HepG2 (cell line): ENCODE measurements at regions not wholly inside any gene's neighbourhood (a gene's known extent, or its start where the extent isn't known, plus 50 kb on each side); places are given as distances from the start of the nearest gene placed in this dataset.

Experiments
- ATAC-seq: fragments of 200-7000 bp; cut with Tn5 transposase; 3 replicates; pipeline ENCODE4 v1.9.1; 2020; ENCODE audit warnings: mild to moderate bottlenecking, moderate library complexity
- BruUV-seq: library from RNA; stranded (reverse); fragments of 400-500 nt; replicated peaks from 2 replicates; lab custom pipeline; 2021; lab: Mats Ljungman, UMichigan
- CTCF ChIA-PET: fragments of 300-600 bp; formaldehyde crosslinking; extraction: SDS; loops from one replicate; lab custom pipeline; 2021; ENCODE audit warnings: low total read pairs, inconsistent platforms, low intra/inter-chr PET ratio; lab: Yijun Ruan, JAX
- POLR2A ChIA-PET: fragments of 350-600 bp; sonication (Branson Sonifier 250); formaldehyde crosslinking; loops from one replicate; lab custom pipeline; 2020; ENCODE audit warnings: antibody characterized with exemption, inconsistent platforms; lab: Yijun Ruan, JAX
- DNase-seq: peaks from one replicate; pipeline ENCODE4 v3.0.0-alpha.2; 2015; ENCODE audit warnings: low spot score
- FAIRE-seq: peaks from 3 replicates; lab custom pipeline; 2011; peaks lifted over from hg19 to GRCh38; lab: Jason Lieb, UNC
- H2AFZ ChIP-seq: one replicate; pipeline ENCODE4 v1.6.1; 2011; ENCODE audit warnings: low read length, inconsistent platforms
- H3K27ac ChIP-seq: fragments of 300-600 bp; 3 replicates; pipeline ENCODE4 v1.8.0; 2011; ENCODE audit warnings: mixed run types, mild to moderate bottlenecking, mixed read lengths, low read length, inconsistent platforms; ENCODE audit not compliant: insufficient read depth; ENCODE audit errors: extremely low read length
- H3K27me3 ChIP-seq, 2 experiments: fragments of 200-600 bp in 1 of 2; 2 replicates in 1 of 2; 3 replicates in 1 of 2; pipeline versions ENCODE4 v1.6.0 to v1.8.0; 2011; ENCODE audit warnings: low read length in 2 of 2, mild to moderate bottlenecking in 2 of 2, moderate library complexity in 2 of 2, inconsistent platforms in 1 of 2; ENCODE audit not compliant: insufficient read depth in 2 of 2, control insufficient read depth in 1 of 2
- H3K36me3 ChIP-seq, 2 experiments: fragments of 200-600 bp in 1 of 2; replicated peaks in 1 of 2; 2 replicates in 1 of 2; 3 replicates in 1 of 2; pipeline versions ENCODE4 v1.5.1 to v1.8.0; 2011; ENCODE audit warnings: low read length in 2 of 2, inconsistent platforms in 1 of 2; ENCODE audit not compliant: insufficient read depth in 2 of 2, control insufficient read depth in 1 of 2
- H3K4me1 ChIP-seq: 2 replicates; pipeline ENCODE4 v1.5.1; 2012; ENCODE audit warnings: low read length, inconsistent platforms; ENCODE audit not compliant: insufficient read depth
- H3K4me2 ChIP-seq: 2 replicates; pipeline ENCODE4 v1.6.0; 2011; ENCODE audit warnings: low read depth, low read length, inconsistent platforms
- H3K4me3 ChIP-seq, 3 experiments: fragments of 200-600 bp in 1 of 3; sonication (generic), shearing (Covaris generic) in 1 of 3; replicated peaks in 1 of 3; 2 replicates each; pipeline ENCODE4 v1.5.1; 2011 to 2016; ENCODE audit warnings: low read length in 3 of 3, inconsistent platforms in 2 of 3, low read depth in 2 of 3, mild to moderate bottlenecking in 2 of 3, control low read depth in 1 of 3, mixed read lengths in 1 of 3; ENCODE audit not compliant: insufficient read depth in 1 of 3
- H3K79me2 ChIP-seq: one replicate; pipeline ENCODE4 v1.6.1; 2011; ENCODE audit warnings: low read length, inconsistent platforms; ENCODE audit not compliant: insufficient read depth
- H3K9ac ChIP-seq: 2 replicates; pipeline ENCODE4 v1.6.0; 2011; ENCODE audit warnings: mild to moderate bottlenecking, low read depth, low read length, inconsistent platforms; ENCODE audit not compliant: insufficient read depth
- H3K9me3 ChIP-seq: 2 replicates; pipeline ENCODE4 v1.5.1; 2012; ENCODE audit warnings: mild to moderate bottlenecking, low read length
- H4K20me1 ChIP-seq: 2 replicates; pipeline ENCODE4 v1.6.0; 2011; ENCODE audit warnings: inconsistent platforms, mild to moderate bottlenecking, low read length, moderate library complexity; ENCODE audit not compliant: insufficient read depth
- CEBPB ChIP-seq: IDR thresholded peaks from 2 replicates; pipeline ENCODE4 v1.6.1; 2011; ENCODE audit warnings: low read depth, low read length, improper control_type of control experiment, borderline replicate concordance
- EHMT2 ChIP-seq: fragments of 200-600 bp; sonication (generic); IDR thresholded peaks from 2 replicates; pipeline ENCODE4 v1.7.0; 2017; ENCODE audit warnings: antibody characterized with exemption, low read depth, low read length, borderline replicate concordance
- NFKB2 ChIP-seq: sonication (generic); formaldehyde crosslinking; IDR thresholded peaks from 2 replicates; pipeline ENCODE4 v1.4.0; 2020; ENCODE audit warnings: missing genetic modification reagents, borderline replicate concordance
- RNF2 ChIP-seq: fragments of 450-650 bp; conservative IDR thresholded peaks from 2 replicates; pipeline ENCODE4 v1.6.1; 2016; ENCODE audit warnings: low read depth
- WGBS: methylation state at CpG from one replicate; pipeline ENCODE4 v1.1.6; 2017; ENCODE audit warnings: low lambda C conversion rate; 5-methylcytosine and 5-hydroxymethylcytosine counted together
- in situ Hi-C: cut with HindIII; loops from 2 replicates; pipeline ENCODE4 v1.10.0; 2017; ENCODE audit warnings: low pct_unique_long_range_greater_than_20kb; ENCODE audit not compliant: extremely low pct_ligation_motif_present
- intact Hi-C: fragments of 100-400 bp; cut with micrococcal nuclease; formaldehyde crosslinking; loops from one replicate; pipeline ENCODE4 v1.10.0; 2022; ENCODE audit not compliant: unreplicated experiment
- TF ChIP-seq, protein P1 (sequence below): sonication (generic); formaldehyde crosslinking; IDR thresholded peaks from 2 replicates; pipeline ENCODE4 v1.8.1; 2023; ENCODE audit warnings: missing genetic modification reagents, mild to moderate bottlenecking, borderline replicate concordance
- TF ChIP-seq, protein P2 (sequence below): sonication (generic); formaldehyde crosslinking; IDR thresholded peaks from 2 replicates; pipeline ENCODE4 v1.5.0; 2020; ENCODE audit warnings: missing genetic modification reagents, mild to moderate bottlenecking, borderline replicate concordance
- TF ChIP-seq, protein P3 (sequence below): sonication (generic); formaldehyde crosslinking; conservative IDR thresholded peaks from 2 replicates; pipeline ENCODE4 v1.5.0; 2020; ENCODE audit warnings: missing genetic modification reagents

DNA sequence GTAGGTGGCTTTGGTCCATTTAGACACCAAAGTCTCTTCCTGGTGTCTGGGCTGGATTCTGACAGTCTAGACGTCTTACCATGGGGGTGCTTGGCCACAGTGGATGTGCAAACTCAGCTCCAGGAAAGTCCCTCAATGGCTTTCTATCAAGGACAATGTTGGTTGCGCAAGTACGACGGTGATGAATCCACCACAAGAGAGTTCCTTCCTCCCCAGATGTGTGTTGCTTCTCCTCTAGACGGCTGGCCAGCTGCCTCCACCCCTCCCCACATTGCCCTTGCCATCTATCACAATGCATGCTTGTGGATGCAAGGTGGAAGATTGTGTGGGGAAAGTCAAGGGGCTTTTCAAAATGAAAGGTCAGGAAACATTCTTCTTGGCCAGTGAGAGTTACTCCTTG, 89.7 kb upstream of the IRX2 start:
- TF ChIP-seq NFKB2 (CRISPR knock-in tag) (no peak), EHMT2 (no peak), RNF2 (no peak), CEBPB (peak; percentile 41; the same call in 1 of the 2 replicates)
- TF ChIP-seq, protein P1, sequence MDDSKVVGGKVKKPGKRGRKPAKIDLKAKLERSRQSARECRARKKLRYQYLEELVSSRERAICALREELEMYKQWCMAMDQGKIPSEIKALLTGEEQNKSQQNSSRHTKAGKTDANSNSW (CRISPR knock-in tag): no peak
- TF ChIP-seq, protein P2, sequence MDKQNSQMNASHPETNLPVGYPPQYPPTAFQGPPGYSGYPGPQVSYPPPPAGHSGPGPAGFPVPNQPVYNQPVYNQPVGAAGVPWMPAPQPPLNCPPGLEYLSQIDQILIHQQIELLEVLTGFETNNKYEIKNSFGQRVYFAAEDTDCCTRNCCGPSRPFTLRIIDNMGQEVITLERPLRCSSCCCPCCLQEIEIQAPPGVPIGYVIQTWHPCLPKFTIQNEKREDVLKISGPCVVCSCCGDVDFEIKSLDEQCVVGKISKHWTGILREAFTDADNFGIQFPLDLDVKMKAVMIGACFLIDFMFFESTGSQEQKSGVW (CRISPR knock-in tag): no peak
- TF ChIP-seq, protein P3, sequence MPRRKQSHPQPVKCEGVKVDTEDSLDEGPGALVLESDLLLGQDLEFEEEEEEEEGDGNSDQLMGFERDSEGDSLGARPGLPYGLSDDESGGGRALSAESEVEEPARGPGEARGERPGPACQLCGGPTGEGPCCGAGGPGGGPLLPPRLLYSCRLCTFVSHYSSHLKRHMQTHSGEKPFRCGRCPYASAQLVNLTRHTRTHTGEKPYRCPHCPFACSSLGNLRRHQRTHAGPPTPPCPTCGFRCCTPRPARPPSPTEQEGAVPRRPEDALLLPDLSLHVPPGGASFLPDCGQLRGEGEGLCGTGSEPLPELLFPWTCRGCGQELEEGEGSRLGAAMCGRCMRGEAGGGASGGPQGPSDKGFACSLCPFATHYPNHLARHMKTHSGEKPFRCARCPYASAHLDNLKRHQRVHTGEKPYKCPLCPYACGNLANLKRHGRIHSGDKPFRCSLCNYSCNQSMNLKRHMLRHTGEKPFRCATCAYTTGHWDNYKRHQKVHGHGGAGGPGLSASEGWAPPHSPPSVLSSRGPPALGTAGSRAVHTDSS (CRISPR knock-in tag): no peak
- FAIRE-seq: no peak
- no peaks in the 10 kb centered on the region for H3K79me2 ChIP-seq
- DNase-seq: no peak
- H3K4me2 ChIP-seq: no peak overlapping the region
- no peaks in the 10 kb centered on the region for H3K4me1 ChIP-seq
- POLR2A ChIA-PET: no interaction called here
- H3K9ac ChIP-seq: no peak overlapping the region
- intact Hi-C loops: no loop called here
- ATAC-seq: no peak
- no peak overlapping the region for H3K4me3 ChIP-seq
- BruUV-seq: no TSS peak
- in situ Hi-C loops: no loop called here
- CTCF ChIA-PET: no interaction called here
- WGBS: 22% methylated on average over 5 of the region's 5 CpGs
- H3K27ac ChIP-seq: no peak overlapping the region
- no peak overlapping the region for H2AFZ ChIP-seq
- H3K36me3 ChIP-seq: no peaks in the 10 kb centered on the region
- no peaks in the 10 kb centered on the region for H4K20me1 ChIP-seq
- no peaks in the 10 kb centered on the region for H3K9me3 ChIP-seq
- H3K27me3 ChIP-seq: peaks cover 0 to 6% of the 10 kb centered on the region in 2 experiments; a peak in 1 of 5 replicates
